Panc1 (cell line): ENCODE measurements at regions not wholly inside any gene's neighbourhood (a gene's known extent, or its start where the extent isn't known, plus 50 kb on each side); places are given as distances from the start of the nearest gene placed in this dataset.

Source experiments
- POLR2AphosphoS5 ChIP-seq: IDR thresholded peaks from 2 replicates; pipeline ENCODE4 v1.6.1; 2012; ENCODE audit warnings: mild to moderate bottlenecking, low read depth, low read length, moderate library complexity
- SIN3A ChIP-seq: IDR thresholded peaks from 2 replicates; pipeline ENCODE4 v1.6.1; 2012; ENCODE audit warnings: low read depth, mild to moderate bottlenecking, low read length, moderate library complexity, borderline replicate concordance; ENCODE audit not compliant: insufficient read depth
- TCF7L2 ChIP-seq: IDR thresholded peaks from 2 replicates; pipeline ENCODE4 v1.6.1; 2011; ENCODE audit warnings: mild to moderate bottlenecking, low read depth, low read length, inconsistent platforms
- TF ChIP-seq, protein P1 (sequence below): fragments of 450-650 bp; IDR thresholded peaks from 2 replicates; pipeline ENCODE4 v1.5.1; 2017; ENCODE audit warnings: mild to moderate bottlenecking
- TF ChIP-seq, protein P2 (sequence below), 2 experiments: IDR thresholded peaks; 2 replicates each; pipeline ENCODE4 v1.6.1; 2011 to 2012; ENCODE audit warnings: low read depth in 2 of 2, control low read depth in 1 of 2, low read length in 1 of 2, mild to moderate bottlenecking in 1 of 2, moderate library complexity in 1 of 2; ENCODE audit not compliant: insufficient read depth in 1 of 2

DNA sequence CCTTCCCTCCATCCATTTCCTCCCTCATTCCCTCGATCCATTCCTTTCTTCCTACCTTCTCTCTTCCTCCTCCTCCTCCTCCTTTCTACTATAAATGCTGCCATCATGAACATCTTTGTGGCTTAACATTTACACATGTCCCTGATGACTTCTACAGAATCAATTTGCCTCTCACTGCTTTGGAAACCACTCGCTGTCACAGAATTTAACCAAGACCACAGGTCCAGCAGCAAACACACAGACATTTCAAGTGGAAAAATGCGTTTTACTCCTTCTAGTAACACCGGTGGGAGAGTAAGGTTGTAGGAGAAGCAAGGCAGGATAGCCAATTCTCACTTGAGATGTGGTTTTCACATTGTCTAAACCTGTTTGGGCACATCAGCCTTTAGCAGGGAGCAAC is 101.4 kb upstream of the LRIG1 start:
- TF ChIP-seq SIN3A (no peak), POLR2AphosphoS5 (no peak), TCF7L2 (no peak)
- TF ChIP-seq, protein P1, sequence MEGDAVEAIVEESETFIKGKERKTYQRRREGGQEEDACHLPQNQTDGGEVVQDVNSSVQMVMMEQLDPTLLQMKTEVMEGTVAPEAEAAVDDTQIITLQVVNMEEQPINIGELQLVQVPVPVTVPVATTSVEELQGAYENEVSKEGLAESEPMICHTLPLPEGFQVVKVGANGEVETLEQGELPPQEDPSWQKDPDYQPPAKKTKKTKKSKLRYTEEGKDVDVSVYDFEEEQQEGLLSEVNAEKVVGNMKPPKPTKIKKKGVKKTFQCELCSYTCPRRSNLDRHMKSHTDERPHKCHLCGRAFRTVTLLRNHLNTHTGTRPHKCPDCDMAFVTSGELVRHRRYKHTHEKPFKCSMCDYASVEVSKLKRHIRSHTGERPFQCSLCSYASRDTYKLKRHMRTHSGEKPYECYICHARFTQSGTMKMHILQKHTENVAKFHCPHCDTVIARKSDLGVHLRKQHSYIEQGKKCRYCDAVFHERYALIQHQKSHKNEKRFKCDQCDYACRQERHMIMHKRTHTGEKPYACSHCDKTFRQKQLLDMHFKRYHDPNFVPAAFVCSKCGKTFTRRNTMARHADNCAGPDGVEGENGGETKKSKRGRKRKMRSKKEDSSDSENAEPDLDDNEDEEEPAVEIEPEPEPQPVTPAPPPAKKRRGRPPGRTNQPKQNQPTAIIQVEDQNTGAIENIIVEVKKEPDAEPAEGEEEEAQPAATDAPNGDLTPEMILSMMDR = no peak
- TF ChIP-seq, protein P2, sequence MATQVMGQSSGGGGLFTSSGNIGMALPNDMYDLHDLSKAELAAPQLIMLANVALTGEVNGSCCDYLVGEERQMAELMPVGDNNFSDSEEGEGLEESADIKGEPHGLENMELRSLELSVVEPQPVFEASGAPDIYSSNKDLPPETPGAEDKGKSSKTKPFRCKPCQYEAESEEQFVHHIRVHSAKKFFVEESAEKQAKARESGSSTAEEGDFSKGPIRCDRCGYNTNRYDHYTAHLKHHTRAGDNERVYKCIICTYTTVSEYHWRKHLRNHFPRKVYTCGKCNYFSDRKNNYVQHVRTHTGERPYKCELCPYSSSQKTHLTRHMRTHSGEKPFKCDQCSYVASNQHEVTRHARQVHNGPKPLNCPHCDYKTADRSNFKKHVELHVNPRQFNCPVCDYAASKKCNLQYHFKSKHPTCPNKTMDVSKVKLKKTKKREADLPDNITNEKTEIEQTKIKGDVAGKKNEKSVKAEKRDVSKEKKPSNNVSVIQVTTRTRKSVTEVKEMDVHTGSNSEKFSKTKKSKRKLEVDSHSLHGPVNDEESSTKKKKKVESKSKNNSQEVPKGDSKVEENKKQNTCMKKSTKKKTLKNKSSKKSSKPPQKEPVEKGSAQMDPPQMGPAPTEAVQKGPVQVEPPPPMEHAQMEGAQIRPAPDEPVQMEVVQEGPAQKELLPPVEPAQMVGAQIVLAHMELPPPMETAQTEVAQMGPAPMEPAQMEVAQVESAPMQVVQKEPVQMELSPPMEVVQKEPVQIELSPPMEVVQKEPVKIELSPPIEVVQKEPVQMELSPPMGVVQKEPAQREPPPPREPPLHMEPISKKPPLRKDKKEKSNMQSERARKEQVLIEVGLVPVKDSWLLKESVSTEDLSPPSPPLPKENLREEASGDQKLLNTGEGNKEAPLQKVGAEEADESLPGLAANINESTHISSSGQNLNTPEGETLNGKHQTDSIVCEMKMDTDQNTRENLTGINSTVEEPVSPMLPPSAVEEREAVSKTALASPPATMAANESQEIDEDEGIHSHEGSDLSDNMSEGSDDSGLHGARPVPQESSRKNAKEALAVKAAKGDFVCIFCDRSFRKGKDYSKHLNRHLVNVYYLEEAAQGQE (IDR thresholded peaks at IDR 0.05; ENCODE audit: insufficient read depth in 1 of 2, low read depth in 2 of 2, low read length in 1 of 2) = no peak
